GM12878 (cell line): ENCODE measurements at regions not wholly inside any gene's neighbourhood (a gene's known extent, or its start where the extent isn't known, plus 50 kb on each side); places are given as distances from the start of the nearest gene placed in this dataset.

Experiments used
- CTCF ChIP-seq, 3 experiments: IDR thresholded peaks in 2 of 3; conservative IDR thresholded peaks in 1 of 3; 2 replicates each; pipeline ENCODE4 v1.5.1; 2011; ENCODE audit warnings: low read depth in 3 of 3, low read length in 3 of 3, mild to moderate bottlenecking in 3 of 3, control low read depth in 2 of 3, moderate library complexity in 2 of 3, inconsistent platforms in 1 of 3, mixed read lengths in 1 of 3; ENCODE audit not compliant: control insufficient read depth in 2 of 3, insufficient read depth in 1 of 3; ENCODE audit errors: extremely low read depth in 1 of 3
- TCF12 ChIP-seq: IDR thresholded peaks from 2 replicates; pipeline ENCODE4 v1.6.1; 2011; ENCODE audit warnings: low read depth, mild to moderate bottlenecking, low read length

- TF ChIP-seq TCF12 (no peak), CTCF (IDR thresholded peaks at IDR 0.05 in 2 of 3, conservative IDR thresholded peaks at IDR 0.05 in 1 of 3; ENCODE audit: control insufficient read depth in 2 of 3, extremely low read depth in 1 of 3, insufficient read depth in 1 of 3, low read depth in 3 of 3, low read length in 3 of 3) (no peak)
Observed at GRCh38 chr11:112811783-112812182, 149.4 kb upstream of the NCAM1 start.
